Loucy (cell line): ENCODE measurements at regions not wholly inside any gene's neighbourhood (a gene's known extent, or its start where the extent isn't known, plus 50 kb on each side); places are given as distances from the start of the nearest gene placed in this dataset.

Experiments used
- H2AFZ ChIP-seq: fragments of 200-600 bp; sonication (generic); 2 replicates; pipeline ENCODE4 v1.6.0; 2016; ENCODE audit warnings: antibody characterized with exemption, mild to moderate bottlenecking, low read length, moderate library complexity
- H3F3A ChIP-seq: fragments of 200-600 bp; 2 replicates; pipeline ENCODE4 v1.6.0; 2016; ENCODE audit warnings: antibody characterized with exemption, low read depth, mild to moderate bottlenecking
- H3K27me3 ChIP-seq: fragments of 200-600 bp; sonication (generic); 2 replicates; pipeline ENCODE4 v1.6.1; 2014; ENCODE audit warnings: low read length, mild to moderate bottlenecking; ENCODE audit not compliant: insufficient read depth, poor library complexity, severe bottlenecking
- H3K36me3 ChIP-seq: fragments of 200-600 bp; sonication (generic); 2 replicates; pipeline ENCODE4 v1.6.1; 2016; ENCODE audit warnings: low read length; ENCODE audit not compliant: insufficient read depth
- H3K4me1 ChIP-seq: fragments of 200-600 bp; sonication (generic); 2 replicates; pipeline ENCODE4 v1.5.1; 2014; ENCODE audit warnings: low read length, mild to moderate bottlenecking; ENCODE audit not compliant: insufficient read depth, poor library complexity, severe bottlenecking
- H3K4me2 ChIP-seq: fragments of 200-600 bp; sonication (generic); 2 replicates; pipeline ENCODE4 v1.6.0; 2014; ENCODE audit warnings: antibody characterized with exemption, low read length, low read depth, mild to moderate bottlenecking; ENCODE audit not compliant: poor library complexity, severe bottlenecking
- H3K4me3 ChIP-seq: fragments of 200-600 bp; sonication (generic); 2 replicates; pipeline ENCODE4 v1.5.1; 2014; ENCODE audit warnings: low read length, mild to moderate bottlenecking, mixed read lengths; ENCODE audit not compliant: poor library complexity, severe bottlenecking
- H3K79me2 ChIP-seq: fragments of 200-600 bp; sonication (generic); 2 replicates; pipeline ENCODE4 v1.6.1; 2014; ENCODE audit warnings: low read length; ENCODE audit not compliant: insufficient read depth
- H3K9ac ChIP-seq: fragments of 200-600 bp; sonication (generic); 2 replicates; pipeline ENCODE4 v1.6.0; 2014; ENCODE audit warnings: mild to moderate bottlenecking, low read depth, low read length, moderate library complexity; ENCODE audit not compliant: poor library complexity, severe bottlenecking
- H3K9me2 ChIP-seq: fragments of 200-600 bp; sonication (generic); replicated peaks from 2 replicates; pipeline ENCODE4 v1.6.1; 2016; ENCODE audit warnings: low read depth, low read length, mixed read lengths
- H3K9me3 ChIP-seq: fragments of 200-600 bp; sonication (generic); 2 replicates; pipeline ENCODE4 v1.6.1; 2014; ENCODE audit warnings: mild to moderate bottlenecking, antibody characterized with exemption, low read length, low read depth; ENCODE audit not compliant: insufficient read depth
- H4K20me1 ChIP-seq: fragments of 200-600 bp; sonication (generic); 2 replicates; pipeline ENCODE4 v1.6.0; 2014; ENCODE audit warnings: antibody characterized with exemption, low read length, mild to moderate bottlenecking; ENCODE audit not compliant: insufficient read depth, poor library complexity, severe bottlenecking
- EZH2phosphoT487 ChIP-seq: fragments of 200-600 bp; IDR thresholded peaks from 2 replicates; pipeline ENCODE4 v1.6.1; 2018; ENCODE audit warnings: antibody characterized with exemption, mild to moderate bottlenecking, moderate library complexity, borderline replicate concordance
- TF ChIP-seq, protein P1 (sequence below): fragments of 200-600 bp; sonication (generic); conservative IDR thresholded peaks from 2 replicates; pipeline ENCODE4 v1.5.1; 2014; ENCODE audit warnings: mild to moderate bottlenecking, antibody characterized with exemption, low read length

DNA sequence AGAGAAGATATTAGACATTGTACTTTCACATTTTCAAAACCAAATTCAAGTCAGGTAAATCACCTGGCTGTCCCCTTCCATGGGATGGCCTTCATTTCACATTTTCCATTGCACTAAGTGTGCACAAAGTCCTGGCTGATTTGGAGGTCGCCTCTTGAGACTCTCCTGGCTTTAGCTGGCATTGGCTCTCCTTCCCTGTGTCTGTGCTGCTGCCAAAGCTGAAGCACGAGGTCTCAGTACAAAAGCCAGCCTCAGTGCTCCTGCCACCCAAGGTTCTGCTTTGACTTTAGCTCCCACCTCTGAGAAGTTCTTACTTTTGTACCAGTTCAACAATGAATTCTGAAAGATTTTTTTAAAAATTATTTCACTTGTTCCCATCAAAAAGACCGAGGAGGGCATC is 289.2 kb upstream of the CNR1 start:
- Histone ChIP-seq H3K27me3 (no peaks in the 10 kb centered on the region), H3K36me3 (no peaks in the 10 kb centered on the region), H3K79me2 (no peaks in the 10 kb centered on the region), H4K20me1 (no peaks in the 10 kb centered on the region), H3K4me2 (no peak overlapping the region), H3K4me3 (no peak overlapping the region), H3K4me1 (no peaks in the 10 kb centered on the region), H2AFZ (no peak overlapping the region), H3F3A (no peaks in the 10 kb centered on the region), H3K9me3 (no peaks in the 10 kb centered on the region), H3K9me2 (no peaks in the 10 kb centered on the region), H3K9ac (no peak overlapping the region)
- TF ChIP-seq, protein P1, sequence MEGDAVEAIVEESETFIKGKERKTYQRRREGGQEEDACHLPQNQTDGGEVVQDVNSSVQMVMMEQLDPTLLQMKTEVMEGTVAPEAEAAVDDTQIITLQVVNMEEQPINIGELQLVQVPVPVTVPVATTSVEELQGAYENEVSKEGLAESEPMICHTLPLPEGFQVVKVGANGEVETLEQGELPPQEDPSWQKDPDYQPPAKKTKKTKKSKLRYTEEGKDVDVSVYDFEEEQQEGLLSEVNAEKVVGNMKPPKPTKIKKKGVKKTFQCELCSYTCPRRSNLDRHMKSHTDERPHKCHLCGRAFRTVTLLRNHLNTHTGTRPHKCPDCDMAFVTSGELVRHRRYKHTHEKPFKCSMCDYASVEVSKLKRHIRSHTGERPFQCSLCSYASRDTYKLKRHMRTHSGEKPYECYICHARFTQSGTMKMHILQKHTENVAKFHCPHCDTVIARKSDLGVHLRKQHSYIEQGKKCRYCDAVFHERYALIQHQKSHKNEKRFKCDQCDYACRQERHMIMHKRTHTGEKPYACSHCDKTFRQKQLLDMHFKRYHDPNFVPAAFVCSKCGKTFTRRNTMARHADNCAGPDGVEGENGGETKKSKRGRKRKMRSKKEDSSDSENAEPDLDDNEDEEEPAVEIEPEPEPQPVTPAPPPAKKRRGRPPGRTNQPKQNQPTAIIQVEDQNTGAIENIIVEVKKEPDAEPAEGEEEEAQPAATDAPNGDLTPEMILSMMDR = no peak
- TF ChIP-seq EZH2phosphoT487 = no peak

DNA sequence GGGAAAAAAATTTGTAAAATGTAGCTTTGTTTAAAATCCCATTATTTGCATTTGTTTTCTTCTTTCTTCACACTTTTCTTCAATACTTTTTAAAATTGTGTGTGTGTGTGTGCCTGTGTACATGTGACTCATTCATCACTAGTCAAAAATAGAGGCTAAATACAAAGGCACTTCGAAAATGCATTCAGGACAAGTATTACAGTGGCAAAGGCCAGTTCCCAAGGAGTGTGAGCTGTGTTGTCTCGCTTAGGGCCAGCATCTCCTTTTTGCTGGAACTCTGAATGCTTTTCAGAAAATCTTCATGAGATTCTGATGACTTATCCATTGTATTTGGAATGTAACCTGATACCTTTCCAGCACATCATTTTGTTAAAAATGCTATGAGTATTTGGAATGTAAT is 288.5 kb upstream of the CNR1 start:
- Histone ChIP-seq H4K20me1 (no peaks in the 10 kb centered on the region), H3K79me2 (no peaks in the 10 kb centered on the region), H3K9me3 (no peaks in the 10 kb centered on the region), H3F3A (no peaks in the 10 kb centered on the region), H3K9me2 (no peaks in the 10 kb centered on the region), H3K4me1 (no peaks in the 10 kb centered on the region), H3K9ac (no peak overlapping the region), H3K36me3 (no peaks in the 10 kb centered on the region), H3K4me3 (no peak overlapping the region), H2AFZ (no peak overlapping the region), H3K4me2 (no peak overlapping the region), H3K27me3 (no peaks in the 10 kb centered on the region)
- TF ChIP-seq, protein P1 = no peak
- TF ChIP-seq EZH2phosphoT487 = no peak

DNA sequence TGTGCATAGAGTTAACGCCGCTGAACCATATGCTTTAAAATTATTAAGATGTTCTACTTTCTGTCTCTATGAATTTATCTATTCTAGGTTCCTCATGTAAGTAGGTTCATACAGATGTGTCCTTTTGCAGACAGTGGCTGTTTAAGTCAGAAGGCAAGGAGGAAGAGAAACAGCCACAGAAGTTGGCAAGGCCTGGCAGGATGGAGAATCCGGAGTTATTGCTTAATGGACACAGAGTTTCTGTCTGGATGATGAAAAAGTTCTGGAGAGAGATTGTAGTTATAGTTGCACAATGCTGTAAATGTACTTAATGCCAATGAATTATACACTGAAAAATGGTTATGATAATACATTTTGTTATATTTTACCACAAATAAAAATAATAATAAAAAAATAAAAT is 283.6 kb upstream of the CNR1 start:
- Histone ChIP-seq H3K36me3 (no peaks in the 10 kb centered on the region), H3K27me3 (no peaks in the 10 kb centered on the region), H3K9me3 (no peaks in the 10 kb centered on the region), H3K4me1 (no peaks in the 10 kb centered on the region), H3K4me2 (no peak overlapping the region), H3K79me2 (no peaks in the 10 kb centered on the region), H3K4me3 (no peak overlapping the region), H2AFZ (no peak overlapping the region), H4K20me1 (no peaks in the 10 kb centered on the region), H3F3A (no peaks in the 10 kb centered on the region), H3K9me2 (no peaks in the 10 kb centered on the region), H3K9ac (no peak overlapping the region)
- no peak for TF ChIP-seq EZH2phosphoT487
- TF ChIP-seq, protein P1 = no peak
